ENCODE measurements at regions not wholly inside any gene's neighbourhood (a gene's known extent, or its start where the extent isn't known, plus 50 kb on each side); places are given as distances from the start of the nearest gene placed in this dataset.
A peak's percentile ranks its signal among the peaks of the same experiment; 100 is the strongest.

- no peak for DNase-seq
Observed at GRCh38 chr5:35417040-35417439, 186.8 kb upstream of the PRLR start.

- no peak for DNase-seq
Observed at GRCh38 chr5:35416217-35416988, 186.1 kb upstream of the PRLR start.

- no peak for DNase-seq
Observed at GRCh38 chr5:35415309-35415708, 185.0 kb upstream of the PRLR start.

GRCh38 chr5:35409361-35409760, 179.1 kb upstream of the PRLR start:
- DNase-seq, result no peak

- DNase-seq, result no peak
Observed at GRCh38 chr5:35408146-35408545, 177.9 kb upstream of the PRLR start.

- no peak for DNase-seq
Observed at GRCh38 chr5:35407697-35408096, 177.4 kb upstream of the PRLR start.

GRCh38 chr5:35405938-35406337, 175.7 kb upstream of the PRLR start:
- DNase-seq, result no peak

GRCh38 chr5:35404701-35405100, 174.4 kb upstream of the PRLR start:
- no peak for DNase-seq

- DNase-seq, result no peak
Observed at GRCh38 chr5:35393901-35394300, 163.6 kb upstream of the PRLR start.

- no peak for DNase-seq
Observed at GRCh38 chr5:35384658-35385057, 154.4 kb upstream of the PRLR start.

- DNase-seq, result no peak
Observed at GRCh38 chr5:35383041-35383440, 152.8 kb upstream of the PRLR start.

GRCh38 chr5:35377653-35378052, 147.4 kb upstream of the PRLR start:
- DNase-seq, result no peak

- no peak for DNase-seq
Observed at GRCh38 chr5:35374584-35374983, 144.3 kb upstream of the PRLR start.

GRCh38 chr5:35373249-35373648, 143.0 kb upstream of the PRLR start:
- no peak for DNase-seq

- no peak for DNase-seq
Observed at GRCh38 chr5:35372482-35372881, 142.2 kb upstream of the PRLR start.

GRCh38 chr5:35371951-35372426, 141.7 kb upstream of the PRLR start:
- no peak for DNase-seq

- DNase-seq, result no peak
Observed at GRCh38 chr5:35370871-35371270, 140.6 kb upstream of the PRLR start.

GRCh38 chr5:35369965-35370790, 139.9 kb upstream of the PRLR start:
- DNase-seq, result no peak

- no peak for DNase-seq
Observed at GRCh38 chr5:35367526-35367925, 137.2 kb upstream of the PRLR start.

- DNase-seq, result peak; percentile 38
Observed at GRCh38 chr5:35365758-35366157, 135.5 kb upstream of the PRLR start.

GRCh38 chr5:35364350-35364749, 134.1 kb upstream of the PRLR start:
- no peak for DNase-seq

- no peak for DNase-seq
Observed at GRCh38 chr5:35363387-35363965, 133.2 kb upstream of the PRLR start.

- DNase-seq, result no peak
Observed at GRCh38 chr5:35362772-35363171, 132.5 kb upstream of the PRLR start.

GRCh38 chr5:35360671-35361070, 130.4 kb upstream of the PRLR start:
- no peak for DNase-seq
